Epithelial cell of esophagus (primary cell): ENCODE measurements at regions not wholly inside any gene's neighbourhood (a gene's known extent, or its start where the extent isn't known, plus 50 kb on each side); places are given as distances from the start of the nearest gene placed in this dataset.

Experiments
- DNase-seq: peaks from one replicate; pipeline ENCODE4 v3.0.0; 2010; ENCODE audit warnings: low read depth
- H3K4me3 ChIP-seq: 2 replicates; pipeline ENCODE4 v1.5.1; 2011; ENCODE audit warnings: mild to moderate bottlenecking, low read length, control low read depth
- CTCF ChIP-seq: IDR thresholded peaks from 2 replicates; pipeline ENCODE4 v1.5.1; 2011; ENCODE audit warnings: low read depth, mild to moderate bottlenecking, low read length, control low read depth, inconsistent platforms; ENCODE audit not compliant: insufficient read depth; ENCODE audit errors: missing control alignments

DNA sequence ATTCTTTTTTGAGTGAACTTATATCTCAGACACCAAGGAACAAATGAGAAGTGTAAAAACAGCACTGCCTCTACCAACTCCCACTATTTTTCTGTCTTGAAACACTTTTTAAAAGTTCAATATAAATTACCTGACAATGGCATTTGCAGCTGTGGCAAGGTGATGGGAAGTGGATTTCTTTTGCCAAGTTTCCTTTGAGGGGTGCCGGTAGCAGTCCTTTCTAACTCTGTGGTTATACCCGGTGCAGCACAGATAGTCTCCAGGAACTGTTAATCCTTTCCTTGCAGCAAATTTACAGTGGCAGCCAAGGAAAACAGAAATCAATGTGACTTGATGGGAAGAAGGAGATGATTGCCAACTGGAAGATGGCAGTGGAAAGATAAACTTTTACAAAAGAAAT lies 243.7 kb downstream of the BCAT1 start:
- no peak for DNase-seq
- no peak for TF ChIP-seq CTCF
- no peak overlapping the region for H3K4me3 ChIP-seq

GRCh38 chr12:24701343-24701742 lies 247.6 kb downstream of the BCAT1 start:
- H3K4me3 ChIP-seq, result no peak overlapping the region
- no peak for DNase-seq
- TF ChIP-seq CTCF, result no peak

DNA sequence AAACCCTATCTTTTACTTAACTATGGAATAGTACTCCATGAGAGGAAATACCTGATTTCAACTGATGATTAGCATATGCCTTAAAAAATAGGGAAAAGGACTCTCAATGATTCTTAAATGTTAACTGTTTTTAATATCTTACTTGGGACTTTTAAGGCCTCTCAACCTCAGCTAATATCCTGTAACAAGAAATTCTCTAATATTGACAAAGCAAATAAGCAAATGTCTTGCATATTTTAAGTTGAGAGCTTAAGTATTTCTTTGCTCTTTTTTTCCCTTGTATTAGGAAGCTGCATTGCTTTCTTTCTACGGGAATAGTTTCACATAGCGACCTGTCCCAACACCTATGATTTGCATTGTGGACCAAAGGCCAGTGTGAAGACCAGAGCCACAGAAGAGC lies 249.9 kb downstream of the BCAT1 start:
- no peak overlapping the region for H3K4me3 ChIP-seq
- no peak for DNase-seq
- no peak for TF ChIP-seq CTCF

DNA sequence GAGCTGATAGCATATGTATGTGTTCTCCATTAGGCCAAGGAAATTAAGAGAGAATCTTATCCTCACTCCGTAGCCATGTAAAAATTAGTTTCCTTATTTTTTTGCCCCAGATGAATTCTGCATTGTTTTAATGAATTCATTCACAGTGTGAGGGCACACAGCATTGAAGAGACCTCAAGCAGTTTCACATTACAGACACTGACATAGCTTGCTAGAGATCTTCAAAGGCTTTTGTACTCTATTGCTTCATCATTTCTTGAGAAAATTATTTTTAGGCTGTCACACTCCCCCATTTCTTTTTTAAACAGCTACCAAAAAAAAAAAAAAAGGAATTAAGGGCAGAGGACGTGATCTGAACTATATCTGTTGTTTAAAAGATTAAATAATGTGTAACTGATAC lies 251.1 kb downstream of the BCAT1 start:
- no peak for DNase-seq
- TF ChIP-seq CTCF, result no peak

GRCh38 chr12:24697295-24697694 lies 251.6 kb downstream of the BCAT1 start:
- no peak overlapping the region for H3K4me3 ChIP-seq
- peak; percentile 26 for DNase-seq
- TF ChIP-seq CTCF, result no peak

More for the DNA sequence above, 251.1 kb downstream of the BCAT1 start:
- H3K4me3 ChIP-seq, result no peak overlapping the region

DNA sequence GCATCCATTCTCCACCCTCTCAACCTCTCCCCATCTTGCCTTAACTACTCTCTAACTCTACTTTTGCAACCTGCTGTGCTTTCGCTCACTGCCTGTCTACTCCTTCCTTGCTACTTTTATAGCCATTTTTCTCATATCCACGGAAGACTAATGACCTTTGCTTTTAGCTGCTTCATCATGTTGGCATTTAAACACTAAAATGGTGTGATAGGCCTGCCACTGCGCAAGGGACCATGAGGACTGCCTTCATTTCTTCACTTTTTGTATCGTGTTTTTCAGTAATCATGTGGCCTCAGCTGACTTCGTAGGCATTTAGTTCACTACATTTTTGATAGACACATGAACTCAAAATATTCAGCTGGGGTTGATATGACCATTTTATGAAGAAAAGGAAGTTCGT lies 252.1 kb downstream of the BCAT1 start:
- TF ChIP-seq CTCF, result no peak
- no peak overlapping the region for H3K4me3 ChIP-seq
- DNase-seq, result no peak

- no peak for TF ChIP-seq CTCF
- DNase-seq, result no peak
- no peak overlapping the region for H3K4me3 ChIP-seq
Measured at GRCh38 chr12:24695657-24696329, 253.1 kb downstream of the BCAT1 start.
